WTC11 (cell line): ENCODE measurements at regions not wholly inside any gene's neighbourhood (a gene's known extent, or its start where the extent isn't known, plus 50 kb on each side); places are given as distances from the start of the nearest gene placed in this dataset.
"Not testable (repeated sequence)": the region's sequence is repeated elsewhere in the genome, so short reads cannot be mapped to it uniquely, and the experiment has no call there.

Source experiments
- CBFB ChIP-seq: sonication (generic); formaldehyde crosslinking; IDR thresholded peaks from 2 replicates; pipeline ENCODE4 v1.8.1; 2022; ENCODE audit warnings: mild to moderate bottlenecking, low read depth, missing genetic modification reagents
- TEAD4 ChIP-seq: sonication (generic); formaldehyde crosslinking; IDR thresholded peaks from 2 replicates; pipeline ENCODE4 v1.8.0; 2022; ENCODE audit warnings: mild to moderate bottlenecking, missing genetic modification reagents
- TP53 ChIP-seq: sonication (generic); formaldehyde crosslinking; IDR thresholded peaks from 2 replicates; pipeline ENCODE4 v1.8.1; 2023; ENCODE audit warnings: mild to moderate bottlenecking, missing genetic modification reagents
- ZNF121 ChIP-seq: sonication (generic); formaldehyde crosslinking; IDR thresholded peaks from 2 replicates; pipeline ENCODE4 v1.8.0; 2023; ENCODE audit warnings: missing genetic modification reagents
- ZNF317 ChIP-seq: sonication (generic); formaldehyde crosslinking; IDR thresholded peaks from 2 replicates; pipeline ENCODE4 v1.8.1; 2023; ENCODE audit warnings: low read depth, mild to moderate bottlenecking, moderate library complexity, missing genetic modification reagents, borderline replicate concordance
- TF ChIP-seq, protein P1 (sequence below): sonication (generic); formaldehyde crosslinking; IDR thresholded peaks from 2 replicates; pipeline ENCODE4 v1.8.1; 2022; ENCODE audit warnings: low read depth, missing genetic modification reagents, borderline replicate concordance
- TF ChIP-seq, protein P2 (sequence below): sonication (generic); formaldehyde crosslinking; IDR thresholded peaks from 2 replicates; pipeline ENCODE4 v1.8.1; 2023; ENCODE audit warnings: mild to moderate bottlenecking, missing genetic modification reagents, moderate library complexity
- TF ChIP-seq, protein P3 (sequence below): sonication (generic); formaldehyde crosslinking; IDR thresholded peaks from 2 replicates; pipeline ENCODE4 v1.8.1; 2023; ENCODE audit warnings: mild to moderate bottlenecking, moderate library complexity, missing genetic modification reagents
- TF ChIP-seq, protein P4 (sequence below): fragments of 200-600 bp; IDR thresholded peaks from 2 replicates; pipeline ENCODE4 v1.8.0; 2022; ENCODE audit warnings: antibody characterized with exemption

DNA sequence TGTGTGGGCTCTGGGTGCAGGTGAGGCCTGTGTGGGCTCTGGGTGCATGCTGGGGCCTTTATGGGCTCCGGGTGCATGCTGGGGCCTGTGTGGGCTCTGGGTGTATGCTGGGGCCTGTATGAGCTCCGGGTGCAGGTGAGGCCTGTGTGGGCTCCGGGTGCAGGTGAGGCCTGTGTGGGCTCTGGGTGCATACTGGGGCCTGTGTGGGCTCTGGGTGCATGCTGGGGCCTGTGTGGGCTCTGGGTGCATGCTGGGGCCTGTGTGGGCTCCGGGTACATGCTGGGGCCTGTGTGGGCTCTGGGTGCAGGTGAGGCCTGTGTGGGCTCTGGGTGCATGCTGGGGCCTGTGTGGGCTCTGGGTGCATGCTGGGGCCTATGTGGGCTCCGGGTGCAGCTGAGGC lies 80.5 kb upstream of the ACKR3 start:
- TF ChIP-seq, protein P1, sequence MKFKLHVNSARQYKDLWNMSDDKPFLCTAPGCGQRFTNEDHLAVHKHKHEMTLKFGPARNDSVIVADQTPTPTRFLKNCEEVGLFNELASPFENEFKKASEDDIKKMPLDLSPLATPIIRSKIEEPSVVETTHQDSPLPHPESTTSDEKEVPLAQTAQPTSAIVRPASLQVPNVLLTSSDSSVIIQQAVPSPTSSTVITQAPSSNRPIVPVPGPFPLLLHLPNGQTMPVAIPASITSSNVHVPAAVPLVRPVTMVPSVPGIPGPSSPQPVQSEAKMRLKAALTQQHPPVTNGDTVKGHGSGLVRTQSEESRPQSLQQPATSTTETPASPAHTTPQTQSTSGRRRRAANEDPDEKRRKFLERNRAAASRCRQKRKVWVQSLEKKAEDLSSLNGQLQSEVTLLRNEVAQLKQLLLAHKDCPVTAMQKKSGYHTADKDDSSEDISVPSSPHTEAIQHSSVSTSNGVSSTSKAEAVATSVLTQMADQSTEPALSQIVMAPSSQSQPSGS (CRISPR knock-in tag): not testable (repeated sequence)
- not testable (repeated sequence) for TF ChIP-seq ZNF317; TEAD4 (CRISPR knock-in tag); ZNF121 (CRISPR knock-in tag); TP53; CBFB (CRISPR knock-in tag)
- TF ChIP-seq, protein P2, sequence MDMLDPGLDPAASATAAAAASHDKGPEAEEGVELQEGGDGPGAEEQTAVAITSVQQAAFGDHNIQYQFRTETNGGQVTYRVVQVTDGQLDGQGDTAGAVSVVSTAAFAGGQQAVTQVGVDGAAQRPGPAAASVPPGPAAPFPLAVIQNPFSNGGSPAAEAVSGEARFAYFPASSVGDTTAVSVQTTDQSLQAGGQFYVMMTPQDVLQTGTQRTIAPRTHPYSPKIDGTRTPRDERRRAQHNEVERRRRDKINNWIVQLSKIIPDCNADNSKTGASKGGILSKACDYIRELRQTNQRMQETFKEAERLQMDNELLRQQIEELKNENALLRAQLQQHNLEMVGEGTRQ (CRISPR knock-in tag): not testable (repeated sequence)
- TF ChIP-seq, protein P3, sequence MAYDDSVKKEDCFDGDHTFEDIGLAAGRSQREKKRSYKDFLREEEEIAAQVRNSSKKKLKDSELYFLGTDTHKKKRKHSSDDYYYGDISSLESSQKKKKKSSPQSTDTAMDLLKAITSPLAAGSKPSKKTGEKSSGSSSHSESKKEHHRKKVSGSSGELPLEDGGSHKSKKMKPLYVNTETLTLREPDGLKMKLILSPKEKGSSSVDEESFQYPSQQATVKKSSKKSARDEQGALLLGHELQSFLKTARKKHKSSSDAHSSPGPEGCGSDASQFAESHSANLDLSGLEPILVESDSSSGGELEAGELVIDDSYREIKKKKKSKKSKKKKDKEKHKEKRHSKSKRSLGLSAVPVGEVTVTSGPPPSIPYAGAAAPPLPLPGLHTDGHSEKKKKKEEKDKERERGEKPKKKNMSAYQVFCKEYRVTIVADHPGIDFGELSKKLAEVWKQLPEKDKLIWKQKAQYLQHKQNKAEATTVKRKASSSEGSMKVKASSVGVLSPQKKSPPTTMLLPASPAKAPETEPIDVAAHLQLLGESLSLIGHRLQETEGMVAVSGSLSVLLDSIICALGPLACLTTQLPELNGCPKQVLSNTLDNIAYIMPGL (CRISPR knock-in tag): not testable (repeated sequence)
- TF ChIP-seq, protein P4, sequence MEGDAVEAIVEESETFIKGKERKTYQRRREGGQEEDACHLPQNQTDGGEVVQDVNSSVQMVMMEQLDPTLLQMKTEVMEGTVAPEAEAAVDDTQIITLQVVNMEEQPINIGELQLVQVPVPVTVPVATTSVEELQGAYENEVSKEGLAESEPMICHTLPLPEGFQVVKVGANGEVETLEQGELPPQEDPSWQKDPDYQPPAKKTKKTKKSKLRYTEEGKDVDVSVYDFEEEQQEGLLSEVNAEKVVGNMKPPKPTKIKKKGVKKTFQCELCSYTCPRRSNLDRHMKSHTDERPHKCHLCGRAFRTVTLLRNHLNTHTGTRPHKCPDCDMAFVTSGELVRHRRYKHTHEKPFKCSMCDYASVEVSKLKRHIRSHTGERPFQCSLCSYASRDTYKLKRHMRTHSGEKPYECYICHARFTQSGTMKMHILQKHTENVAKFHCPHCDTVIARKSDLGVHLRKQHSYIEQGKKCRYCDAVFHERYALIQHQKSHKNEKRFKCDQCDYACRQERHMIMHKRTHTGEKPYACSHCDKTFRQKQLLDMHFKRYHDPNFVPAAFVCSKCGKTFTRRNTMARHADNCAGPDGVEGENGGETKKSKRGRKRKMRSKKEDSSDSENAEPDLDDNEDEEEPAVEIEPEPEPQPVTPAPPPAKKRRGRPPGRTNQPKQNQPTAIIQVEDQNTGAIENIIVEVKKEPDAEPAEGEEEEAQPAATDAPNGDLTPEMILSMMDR: not testable (repeated sequence)
